WTC11 (cell line): ENCODE measurements at regions not wholly inside any gene's neighbourhood (a gene's known extent, or its start where the extent isn't known, plus 50 kb on each side); places are given as distances from the start of the nearest gene placed in this dataset.

Experiments used
- ATAC-seq: fragments of 200-7000 bp; cut with Tn5 transposase; 2 replicates; pipeline ENCODE4 v1.10.0; 2021; ENCODE audit warnings: mild to moderate bottlenecking, moderate library complexity
- CTCF ChIA-PET: fragments of 300-600 bp; sonication (Branson Sonifier 250); formaldehyde crosslinking; loops from one replicate; lab custom pipeline; 2021; ENCODE audit warnings: antibody characterized with exemption; lab: Charles Lee
- POLR2A ChIA-PET: fragments of 350-600 bp; sonication (Branson Sonifier 250); formaldehyde crosslinking; loops from one replicate; lab custom pipeline; 2021; ENCODE audit warnings: antibody characterized with exemption; lab: Charles Lee
- DNase-seq: peaks from one replicate; pipeline ENCODE4 v3.0.0; 2021; ENCODE audit warnings: low spot score
- H3K27ac Mint-ChIP-seq: 2 replicates; pipeline ENCODE4 v1.8.0; 2021; ENCODE audit warnings: mixed read lengths
- H3K27me3 Mint-ChIP-seq: 2 replicates; pipeline ENCODE4 v1.8.0; 2021; ENCODE audit warnings: low read depth, mild to moderate bottlenecking, moderate library complexity, mixed read lengths
- H3K36me3 Mint-ChIP-seq: 2 replicates; pipeline ENCODE4 v1.8.0; 2021; ENCODE audit warnings: mixed read lengths
- H3K4me1 Mint-ChIP-seq: 2 replicates; pipeline ENCODE4 v1.8.0; 2022; ENCODE audit warnings: mixed read lengths
- H3K4me3 Mint-ChIP-seq: 2 replicates; pipeline ENCODE4 v1.8.0; 2021; ENCODE audit warnings: mild to moderate bottlenecking, moderate library complexity, mixed read lengths
- H3K9me3 Mint-ChIP-seq: 2 replicates; pipeline ENCODE4 v1.8.0; 2021; ENCODE audit warnings: mixed read lengths
- CREM ChIP-seq: sonication (generic); formaldehyde crosslinking; IDR thresholded peaks from 2 replicates; pipeline ENCODE4 v1.8.1; 2022; ENCODE audit warnings: mild to moderate bottlenecking, missing genetic modification reagents, moderate library complexity
- ELF4 ChIP-seq: sonication (generic); formaldehyde crosslinking; IDR thresholded peaks from 2 replicates; pipeline ENCODE4 v1.8.1; 2022; ENCODE audit warnings: low read depth, mild to moderate bottlenecking, moderate library complexity, missing genetic modification reagents
- ESRRA ChIP-seq: sonication (generic); formaldehyde crosslinking; IDR thresholded peaks from 2 replicates; pipeline ENCODE4 v1.8.1; 2022; ENCODE audit warnings: mild to moderate bottlenecking, missing genetic modification reagents, borderline replicate concordance
- ETV6 ChIP-seq: sonication (generic); formaldehyde crosslinking; IDR thresholded peaks from 2 replicates; pipeline ENCODE4 v1.8.1; 2022; ENCODE audit warnings: mild to moderate bottlenecking, missing genetic modification reagents
- FOXJ3 ChIP-seq: sonication (generic); formaldehyde crosslinking; IDR thresholded peaks from 2 replicates; pipeline ENCODE4 v1.9.0; 2021; ENCODE audit warnings: missing genetic modification reagents, mild to moderate bottlenecking, borderline replicate concordance
- FOXP1 ChIP-seq: sonication (generic); formaldehyde crosslinking; IDR thresholded peaks from 2 replicates; pipeline ENCODE4 v1.8.0; 2022; ENCODE audit warnings: missing genetic modification reagents, mild to moderate bottlenecking, moderate library complexity, borderline replicate concordance
- IRF2 ChIP-seq: sonication (generic); formaldehyde crosslinking; IDR thresholded peaks from 2 replicates; pipeline ENCODE4 v1.8.0; 2022; ENCODE audit warnings: low read depth, missing genetic modification reagents, borderline replicate concordance
- JUN ChIP-seq: sonication (generic); formaldehyde crosslinking; IDR thresholded peaks from 2 replicates; pipeline ENCODE4 v1.8.0; 2023; ENCODE audit warnings: mild to moderate bottlenecking, missing genetic modification reagents
- NR2C2 ChIP-seq: sonication (generic); formaldehyde crosslinking; IDR thresholded peaks from 2 replicates; pipeline ENCODE4 v1.8.0; 2022; ENCODE audit warnings: mild to moderate bottlenecking, missing genetic modification reagents
- PREB ChIP-seq: sonication (generic); formaldehyde crosslinking; IDR thresholded peaks from 2 replicates; pipeline ENCODE4 v1.8.1; 2022; ENCODE audit warnings: mild to moderate bottlenecking, missing genetic modification reagents, moderate library complexity, borderline replicate concordance
- PRRX2 ChIP-seq: fragments of 250-450 bp; sonication (Bioruptor Pico); IDR thresholded peaks from 2 replicates; pipeline ENCODE4 v1.8.0; 2021; ENCODE audit warnings: mild to moderate bottlenecking
- RORB ChIP-seq: fragments of 250-450 bp; sonication (Bioruptor Pico); IDR thresholded peaks from 2 replicates; pipeline ENCODE4 v1.9.0; 2021; ENCODE audit warnings: mild to moderate bottlenecking
- SOX15 ChIP-seq: fragments of 250-450 bp; sonication (Bioruptor Pico); IDR thresholded peaks from 2 replicates; pipeline ENCODE4 v1.9.0; 2021; ENCODE audit warnings: mild to moderate bottlenecking
- ZBTB43 ChIP-seq: sonication (generic); formaldehyde crosslinking; IDR thresholded peaks from 2 replicates; pipeline ENCODE4 v1.8.1; 2023; ENCODE audit warnings: mild to moderate bottlenecking, missing genetic modification reagents
- ZNF232 ChIP-seq: sonication (generic); formaldehyde crosslinking; IDR thresholded peaks from 2 replicates; pipeline ENCODE4 v1.8.0; 2022; ENCODE audit warnings: mild to moderate bottlenecking, missing genetic modification reagents
- ZNF317 ChIP-seq: sonication (generic); formaldehyde crosslinking; IDR thresholded peaks from 2 replicates; pipeline ENCODE4 v1.8.1; 2023; ENCODE audit warnings: low read depth, mild to moderate bottlenecking, moderate library complexity, missing genetic modification reagents, borderline replicate concordance
- ZNF416 ChIP-seq: fragments of 250-450 bp; sonication (Bioruptor Pico); IDR thresholded peaks from 2 replicates; pipeline ENCODE4 v1.9.0; 2021; ENCODE audit warnings: mild to moderate bottlenecking, inconsistent platforms
- TF ChIP-seq, protein P1 (sequence below): sonication (generic); formaldehyde crosslinking; IDR thresholded peaks from 2 replicates; pipeline ENCODE4 v1.8.0; 2022; ENCODE audit warnings: mild to moderate bottlenecking, missing genetic modification reagents
- TF ChIP-seq, protein P2 (sequence below): sonication (generic); formaldehyde crosslinking; IDR thresholded peaks from 2 replicates; pipeline ENCODE4 v1.8.1; 2023; ENCODE audit warnings: mild to moderate bottlenecking, missing genetic modification reagents
- TF ChIP-seq, protein P3 (sequence below): sonication (generic); formaldehyde crosslinking; conservative IDR thresholded peaks from 2 replicates; pipeline ENCODE4 v1.8.1; 2022; ENCODE audit warnings: mild to moderate bottlenecking, missing genetic modification reagents

GRCh38 chr2:213202011-213202410, 50.6 kb upstream of the IKZF2 start:
- ChIA-PET POLR2A (no interaction called here), CTCF (no interaction called here)
- ATAC-seq: no peak
- peaks cover 16% of the 10 kb centered on the region for H3K4me1 Mint-ChIP-seq
- peaks cover 19% of the 10 kb centered on the region for H3K9me3 Mint-ChIP-seq
- no peak for DNase-seq
- no peak overlapping the region for H3K4me3 Mint-ChIP-seq
- TF ChIP-seq, protein P1, sequence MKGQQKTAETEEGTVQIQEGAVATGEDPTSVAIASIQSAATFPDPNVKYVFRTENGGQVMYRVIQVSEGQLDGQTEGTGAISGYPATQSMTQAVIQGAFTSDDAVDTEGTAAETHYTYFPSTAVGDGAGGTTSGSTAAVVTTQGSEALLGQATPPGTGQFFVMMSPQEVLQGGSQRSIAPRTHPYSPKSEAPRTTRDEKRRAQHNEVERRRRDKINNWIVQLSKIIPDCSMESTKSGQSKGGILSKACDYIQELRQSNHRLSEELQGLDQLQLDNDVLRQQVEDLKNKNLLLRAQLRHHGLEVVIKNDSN (CRISPR knock-in tag): no peak
- TF ChIP-seq RORB (CRISPR knock-in tag) (no peak), FOXJ3 (CRISPR knock-in tag) (no peak), ETV6 (CRISPR knock-in tag) (no peak)
- TF ChIP-seq, all 79 proteins: peak for 0
- Mint-ChIP-seq H3K36me3 (peaks cover 4% of the 10 kb centered on the region; the same call in 1 of the 2 replicates), H3K27ac (no peak overlapping the region), H3K27me3 (no peaks in the 10 kb centered on the region)

DNA sequence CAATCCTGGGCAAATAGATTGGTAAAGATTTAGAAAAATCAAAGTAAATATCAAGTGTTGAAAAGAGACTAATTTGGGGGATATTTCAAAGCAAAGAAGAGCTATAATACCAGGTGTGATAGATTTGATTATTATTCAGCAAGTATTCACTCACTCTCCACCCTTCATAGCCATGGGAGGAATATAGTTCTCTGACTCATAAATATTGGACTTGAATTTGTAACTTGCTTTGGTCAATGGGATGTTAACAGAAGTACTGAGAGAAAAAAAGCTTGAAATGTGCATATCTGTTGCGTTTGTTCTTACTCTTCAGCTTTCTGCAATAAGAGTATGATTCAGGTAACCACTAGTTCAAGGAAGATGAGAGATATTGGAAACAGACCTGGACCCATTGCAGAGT, 54.5 kb upstream of the IKZF2 start:
- Mint-ChIP-seq H3K4me1 (peaks cover 16% of the 10 kb centered on the region), H3K36me3 (no peaks in the 10 kb centered on the region), H3K27me3 (no peaks in the 10 kb centered on the region), H3K27ac (0 out of 2 replicates have a peak overlapping the region, but pooled peaks have one; percentile 30), H3K9me3 (0 out of 2 replicates have a peak, but pooled peaks cover under 1% of the 10 kb centered on the region)
- DNase-seq (no peak), ATAC-seq (no peak)
- CTCF ChIA-PET: no interaction called here
- POLR2A ChIA-PET: no interaction called here
- TF ChIP-seq CREM (CRISPR knock-in tag): no peak
- TF ChIP-seq SOX15 (CRISPR knock-in tag): no peak
- TF ChIP-seq ZBTB43 (CRISPR knock-in tag): no peak
- no peak for TF ChIP-seq JUN
- no peak for TF ChIP-seq ESRRA (CRISPR knock-in tag)
- TF ChIP-seq, protein P2, sequence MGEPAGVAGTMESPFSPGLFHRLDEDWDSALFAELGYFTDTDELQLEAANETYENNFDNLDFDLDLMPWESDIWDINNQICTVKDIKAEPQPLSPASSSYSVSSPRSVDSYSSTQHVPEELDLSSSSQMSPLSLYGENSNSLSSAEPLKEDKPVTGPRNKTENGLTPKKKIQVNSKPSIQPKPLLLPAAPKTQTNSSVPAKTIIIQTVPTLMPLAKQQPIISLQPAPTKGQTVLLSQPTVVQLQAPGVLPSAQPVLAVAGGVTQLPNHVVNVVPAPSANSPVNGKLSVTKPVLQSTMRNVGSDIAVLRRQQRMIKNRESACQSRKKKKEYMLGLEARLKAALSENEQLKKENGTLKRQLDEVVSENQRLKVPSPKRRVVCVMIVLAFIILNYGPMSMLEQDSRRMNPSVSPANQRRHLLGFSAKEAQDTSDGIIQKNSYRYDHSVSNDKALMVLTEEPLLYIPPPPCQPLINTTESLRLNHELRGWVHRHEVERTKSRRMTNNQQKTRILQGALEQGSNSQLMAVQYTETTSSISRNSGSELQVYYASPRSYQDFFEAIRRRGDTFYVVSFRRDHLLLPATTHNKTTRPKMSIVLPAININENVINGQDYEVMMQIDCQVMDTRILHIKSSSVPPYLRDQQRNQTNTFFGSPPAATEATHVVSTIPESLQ: no peak
- no peak for TF ChIP-seq PREB (CRISPR knock-in tag)
- TF ChIP-seq ZNF317 (CRISPR knock-in tag): no peak
- no peak for TF ChIP-seq PRRX2 (CRISPR knock-in tag)
- TF ChIP-seq FOXP1 (CRISPR knock-in tag): no peak
- no peak for TF ChIP-seq NR2C2 (CRISPR knock-in tag)
- no peak for TF ChIP-seq ZNF416 (CRISPR knock-in tag)
- TF ChIP-seq ZNF232: no peak
- TF ChIP-seq IRF2 (CRISPR knock-in tag): no peak
- TF ChIP-seq, protein P3, sequence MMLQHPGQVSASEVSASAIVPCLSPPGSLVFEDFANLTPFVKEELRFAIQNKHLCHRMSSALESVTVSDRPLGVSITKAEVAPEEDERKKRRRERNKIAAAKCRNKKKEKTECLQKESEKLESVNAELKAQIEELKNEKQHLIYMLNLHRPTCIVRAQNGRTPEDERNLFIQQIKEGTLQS (CRISPR knock-in tag): no peak
- no peak for TF ChIP-seq ELF4 (CRISPR knock-in tag)
- TF ChIP-seq, all 79 proteins: peak for 0
- H3K4me3 Mint-ChIP-seq: no peak overlapping the region
